ENCODE measurements at regions not wholly inside any gene's neighbourhood (a gene's known extent, or its start where the extent isn't known, plus 50 kb on each side); places are given as distances from the start of the nearest gene placed in this dataset.

DNA sequence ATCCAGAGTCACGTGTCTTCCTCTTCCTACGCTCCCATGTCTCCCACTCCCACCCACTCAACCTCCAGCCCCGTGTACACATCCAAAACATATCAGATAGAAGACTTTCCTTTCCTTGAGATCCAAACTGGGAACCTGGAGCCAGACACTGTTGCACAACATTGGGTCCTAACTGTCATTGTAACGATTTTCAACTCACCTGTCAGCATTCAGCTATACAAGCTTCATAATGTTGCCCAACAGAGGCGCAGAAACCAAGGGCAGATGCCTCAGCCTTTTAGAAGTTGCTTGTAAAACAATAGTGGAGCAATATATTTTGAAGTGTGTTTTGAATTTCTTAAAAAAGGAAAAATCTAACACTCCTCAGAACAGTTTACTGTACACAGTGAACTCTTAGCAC, 84.9 kb upstream of the GLIS3 start:
- DNase-seq (ENCODE audit: low read depth in 3 of 3), result no peak

DNA sequence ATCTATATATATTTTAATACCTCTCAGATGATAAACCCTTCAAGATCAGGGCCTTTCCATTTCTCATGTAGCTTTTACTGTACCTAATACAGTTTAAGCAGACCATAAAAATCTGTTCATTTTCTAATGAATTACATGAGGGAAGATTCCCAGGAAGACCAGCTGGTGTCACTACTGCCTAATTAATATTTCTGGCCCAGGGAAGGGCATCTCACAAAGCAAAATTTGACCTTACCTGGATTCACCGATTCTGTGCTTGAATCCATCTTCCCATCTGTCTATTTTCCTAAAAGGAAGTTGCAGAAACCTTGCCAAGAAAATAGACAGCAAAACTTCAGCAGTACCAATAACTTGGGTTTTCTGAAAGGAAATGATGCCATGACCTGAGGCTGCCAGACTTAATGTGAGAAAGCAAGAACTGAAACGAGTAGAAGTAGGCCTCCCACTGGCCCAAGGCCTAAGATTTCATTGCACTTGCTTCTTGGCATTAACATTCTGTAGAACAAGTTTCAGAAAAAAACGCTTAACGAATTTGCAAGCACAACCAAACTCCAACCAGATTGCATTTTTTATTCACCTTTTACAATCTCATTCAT, 83.0 kb upstream of the GLIS3 start:
- no peak for DNase-seq (ENCODE audit: low read depth in 3 of 3)

DNA sequence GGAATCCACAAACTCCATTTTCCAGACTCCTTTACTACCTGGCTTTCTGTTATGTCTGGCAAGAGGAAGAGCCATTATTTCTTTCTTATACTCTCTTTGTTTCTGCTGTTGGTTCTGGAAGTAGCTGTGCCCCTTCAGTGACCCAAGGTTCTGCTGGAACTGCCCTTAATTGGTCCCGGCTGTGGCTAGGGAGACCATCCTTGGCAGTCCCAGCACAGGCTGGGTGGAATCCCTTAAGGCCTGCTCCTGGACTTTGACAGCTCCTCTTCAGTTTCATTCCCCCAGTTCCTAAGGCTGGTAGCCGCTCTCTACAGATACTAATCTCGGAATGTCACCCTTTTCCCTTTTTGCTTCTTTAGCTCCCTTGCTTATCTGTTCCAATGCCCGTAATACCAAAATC, 81.9 kb upstream of the GLIS3 start:
- DNase-seq (ENCODE audit: low read depth in 3 of 3), result no peak

DNA sequence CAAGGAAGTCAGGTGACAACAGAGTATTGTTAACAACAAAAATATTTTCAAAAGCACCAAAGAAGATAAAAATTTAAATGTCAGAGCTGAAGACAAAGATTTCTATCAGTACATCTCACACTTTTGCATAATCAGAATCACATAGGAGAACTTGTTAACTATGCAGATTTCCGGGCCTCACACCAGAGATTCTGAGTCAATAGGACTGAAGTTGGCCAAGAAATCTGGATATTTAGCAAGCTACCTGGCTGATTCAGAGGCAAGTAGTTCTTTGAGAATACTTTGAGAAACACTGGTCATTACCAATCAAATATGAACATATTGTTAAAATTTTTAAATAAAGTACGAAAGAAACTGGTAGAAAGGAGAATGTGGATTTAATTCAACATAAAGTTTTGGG, 80.5 kb upstream of the GLIS3 start:
- DNase-seq (ENCODE audit: low read depth in 3 of 3), result no peak

DNA sequence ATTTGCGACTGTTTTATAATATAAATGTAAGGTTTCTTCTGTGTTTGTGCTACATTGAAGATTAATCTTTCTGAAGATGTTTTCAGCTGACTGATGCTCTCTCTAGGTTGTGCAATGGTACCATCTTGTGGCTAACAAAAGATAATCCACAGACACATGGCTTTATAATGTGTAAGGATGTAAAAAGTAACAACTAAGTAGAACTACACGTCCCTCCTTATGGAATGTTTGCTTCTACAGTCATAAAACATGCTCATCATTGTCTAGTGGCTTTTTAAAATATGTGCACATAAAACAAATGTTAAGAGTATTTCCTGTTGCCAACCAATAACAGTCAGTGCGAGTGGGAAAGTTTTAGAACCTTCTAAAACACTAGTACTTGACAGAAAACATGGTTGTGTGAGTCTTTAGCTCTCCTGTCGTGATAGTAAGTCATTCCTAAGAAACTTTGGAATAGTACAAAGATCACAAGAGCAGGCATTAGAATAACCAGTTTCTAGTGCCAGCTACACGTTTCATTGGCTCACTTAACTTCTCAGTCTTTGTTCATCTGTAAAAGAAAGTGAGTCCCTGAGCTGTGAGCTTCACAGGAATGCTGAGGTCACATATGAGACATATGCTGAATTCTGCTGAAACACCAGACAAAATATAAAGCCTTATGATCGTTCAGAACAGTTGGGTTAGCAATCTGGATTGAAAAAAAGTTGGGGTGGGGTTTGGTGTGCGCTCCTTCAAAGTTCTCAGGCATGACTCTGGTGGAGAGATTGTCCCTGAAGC, 75.7 kb upstream of the GLIS3 start:
- no peak for DNase-seq (ENCODE audit: low read depth in 3 of 3)

DNA sequence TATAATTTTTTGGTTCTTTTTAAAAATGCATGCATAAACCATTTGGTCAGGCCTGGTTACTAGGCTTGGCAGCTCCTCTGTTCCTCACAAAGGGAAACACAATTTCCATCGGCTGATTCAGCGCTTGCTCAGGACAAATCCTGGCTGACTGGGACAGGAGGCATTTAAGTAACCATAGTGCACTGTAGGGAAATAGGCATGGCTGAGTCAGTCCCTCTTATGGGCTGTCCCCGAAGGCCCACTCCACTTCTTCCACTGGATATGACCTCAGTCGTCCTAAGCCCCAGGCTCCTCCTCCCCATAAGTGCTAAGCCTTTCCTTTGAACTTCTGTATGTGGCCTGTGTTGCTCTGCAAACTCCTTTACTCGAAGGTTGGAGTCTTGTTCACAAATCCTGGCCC, 71.2 kb upstream of the GLIS3 start:
- DNase-seq (ENCODE audit: low read depth in 3 of 3), result no peak

DNA sequence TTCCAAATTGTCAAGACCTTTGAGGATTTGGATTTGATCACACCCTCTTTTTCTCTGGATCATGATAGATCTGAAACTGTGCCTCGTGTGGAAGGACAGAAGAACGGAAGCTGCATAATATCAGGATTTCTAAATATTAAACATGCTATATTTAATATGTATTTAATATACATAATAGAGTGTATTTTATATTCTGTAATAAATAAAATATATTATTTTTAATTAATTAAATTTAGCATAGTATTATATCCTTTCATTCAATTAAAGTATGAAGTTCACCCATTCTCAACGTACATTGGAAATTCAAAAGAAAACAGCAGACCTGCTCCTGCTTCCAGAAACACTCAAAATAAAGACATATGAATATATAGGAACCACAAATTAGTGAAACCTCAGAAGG, 70.6 kb upstream of the GLIS3 start:
- no peak for DNase-seq (ENCODE audit: low read depth in 3 of 3)

DNA sequence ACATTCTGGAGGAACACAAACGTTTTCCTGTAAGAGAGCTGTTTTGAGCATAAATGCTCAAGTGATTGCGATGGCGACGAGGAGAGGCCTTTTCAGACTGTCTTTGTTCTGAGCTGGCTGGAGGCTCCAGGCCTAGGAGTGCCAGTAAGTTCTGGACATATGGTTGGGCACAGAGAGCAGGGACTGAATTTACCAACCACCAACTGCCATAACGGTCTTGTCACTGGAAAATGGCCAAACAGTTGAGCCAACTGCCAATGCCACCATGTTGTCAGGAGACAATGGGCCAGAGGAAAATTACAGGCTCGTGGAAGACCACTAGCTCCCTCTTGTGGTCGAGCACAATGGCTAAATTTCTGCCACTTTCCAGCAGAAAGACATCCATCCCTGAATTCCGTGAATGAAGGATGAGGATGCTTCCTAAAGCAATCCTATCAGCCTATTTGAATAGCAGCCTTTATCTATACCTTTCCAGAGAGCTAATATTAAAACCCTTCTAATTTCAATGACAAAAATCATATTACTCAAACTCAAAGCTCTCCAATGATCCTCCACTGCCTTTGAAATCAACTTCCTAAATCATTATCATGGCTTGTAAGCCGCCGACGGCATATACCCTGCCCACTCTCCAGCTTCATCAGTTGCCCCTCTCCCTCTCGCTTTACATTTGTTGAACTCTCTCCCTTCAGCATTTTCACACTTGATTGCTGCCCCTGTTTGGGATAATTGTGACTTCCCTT, 66.9 kb upstream of the GLIS3 start:
- peak in 1 of 3 experiments; percentile 16 for DNase-seq (ENCODE audit: low read depth in 3 of 3)

DNA sequence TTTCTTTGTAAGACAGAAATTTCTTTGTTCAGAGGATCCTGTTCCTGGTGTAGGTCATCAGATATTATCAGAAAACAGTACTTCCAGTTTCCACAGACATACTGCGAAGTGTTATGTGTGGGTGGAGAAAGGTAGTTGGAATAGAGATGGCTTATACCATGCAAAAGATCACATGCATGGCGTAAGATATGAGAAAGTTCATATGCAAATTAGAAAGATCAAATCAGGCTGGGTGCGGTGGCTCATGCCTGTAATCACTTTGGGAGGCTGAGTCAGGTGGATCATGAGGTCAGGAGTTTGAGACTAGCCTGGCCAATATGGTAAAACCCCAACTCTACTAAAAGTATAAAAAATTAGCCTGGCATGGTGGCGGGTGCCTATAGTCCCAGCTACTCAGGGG, 65.2 kb upstream of the GLIS3 start:
- DNase-seq (ENCODE audit: low read depth in 3 of 3), result peak in 1 of 3 experiments; percentile 18

DNA sequence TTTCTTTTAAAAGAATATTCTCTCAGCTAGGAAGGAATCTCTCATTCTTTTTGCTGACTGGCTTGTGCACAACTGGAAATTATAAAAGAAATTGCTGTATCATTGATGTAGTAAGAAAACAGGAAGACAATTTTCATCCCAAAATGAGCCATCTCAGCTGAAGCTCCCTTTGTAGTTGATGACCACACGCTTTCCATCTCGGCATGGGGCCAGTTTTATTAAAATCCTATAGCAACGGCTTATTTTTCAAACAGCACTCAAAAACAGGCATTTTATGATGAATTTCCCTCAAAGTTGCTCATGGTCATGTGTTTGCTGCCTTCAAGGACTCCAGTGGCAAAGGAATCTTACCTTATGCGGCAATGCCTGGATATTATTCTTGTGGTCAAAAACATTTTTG, 62.4 kb upstream of the GLIS3 start:
- no peak for DNase-seq (ENCODE audit: low read depth in 3 of 3)

DNA sequence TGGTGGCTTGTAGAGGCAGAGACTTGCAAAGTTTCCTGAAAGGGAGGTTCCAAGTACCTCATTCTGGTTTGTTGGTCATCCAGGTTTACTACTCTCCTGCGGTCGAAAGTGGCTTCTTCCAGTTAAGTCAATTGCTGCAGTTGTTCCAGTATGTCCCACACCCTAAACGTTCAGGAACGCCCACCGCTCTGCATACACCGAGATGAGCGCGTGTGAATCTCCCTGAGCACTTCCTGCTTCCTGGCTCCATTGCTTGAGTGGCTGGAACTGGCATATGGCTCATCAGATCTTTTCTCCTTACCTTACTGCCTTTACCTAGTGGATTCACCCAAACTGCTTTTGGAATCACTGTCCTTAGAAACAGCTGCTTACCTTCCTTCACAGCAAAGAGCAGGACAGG, 59.1 kb upstream of the GLIS3 start:
- no peak for DNase-seq (ENCODE audit: low read depth in 3 of 3)

DNA sequence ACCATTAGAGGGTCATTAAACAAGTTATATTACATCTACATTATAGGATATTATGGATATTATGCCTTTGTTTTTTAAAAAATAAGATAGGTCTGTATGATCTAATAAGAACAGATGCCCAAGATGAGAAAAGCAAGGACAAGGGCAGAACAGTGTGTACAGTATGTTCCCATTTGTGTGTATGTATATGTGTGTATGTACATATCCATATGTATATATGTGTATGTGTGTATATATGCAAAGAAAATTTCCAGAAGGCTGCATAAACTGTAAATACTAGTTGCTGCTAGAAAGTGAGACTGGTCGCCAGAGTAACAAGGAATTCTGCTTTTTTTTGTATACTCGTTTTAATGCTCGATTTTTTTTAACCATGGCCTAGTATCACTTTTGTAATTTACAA, 58.1 kb upstream of the GLIS3 start:
- no peak for DNase-seq (ENCODE audit: low read depth in 3 of 3)

DNA sequence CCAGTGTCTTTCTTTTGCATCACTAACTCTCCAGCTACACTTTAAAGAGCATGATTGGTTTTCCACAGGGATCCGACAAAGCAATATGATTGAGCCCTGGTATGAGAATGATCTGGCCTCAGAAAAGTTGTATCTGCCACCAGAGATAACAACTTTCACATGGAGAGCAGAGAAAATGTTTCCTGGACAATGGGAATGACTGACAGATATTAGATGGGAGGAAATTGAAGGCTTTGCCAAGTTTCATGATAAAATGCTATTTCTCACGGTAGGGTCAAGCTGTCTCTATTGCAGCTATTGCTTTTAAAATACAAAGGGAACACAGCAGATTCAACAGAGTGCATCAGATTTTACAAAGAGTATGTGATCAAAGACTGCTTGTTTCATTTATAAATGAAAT, 56.4 kb upstream of the GLIS3 start:
- no peak for DNase-seq (ENCODE audit: low read depth in 3 of 3)

DNA sequence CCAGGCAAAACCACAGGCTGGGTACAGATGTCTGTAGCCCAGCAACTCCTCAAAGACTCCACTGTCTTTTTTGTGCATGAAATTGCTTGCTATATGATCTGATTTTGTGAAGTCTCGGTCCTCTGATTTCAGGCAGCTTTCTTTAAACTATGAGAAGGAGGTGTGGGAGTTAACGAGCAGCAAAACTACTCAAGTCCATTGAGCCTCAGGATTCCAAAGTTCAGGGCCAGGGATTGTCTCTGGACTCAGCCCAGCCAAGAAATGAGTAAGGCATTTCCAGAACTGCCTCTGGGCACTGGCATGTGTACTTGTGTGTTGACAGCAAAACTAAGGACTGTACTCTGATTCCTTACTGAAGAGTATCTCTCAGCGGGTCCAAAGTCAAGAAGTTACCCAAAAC, 53.4 kb upstream of the GLIS3 start:
- no peak for DNase-seq (ENCODE audit: low read depth in 3 of 3)

DNA sequence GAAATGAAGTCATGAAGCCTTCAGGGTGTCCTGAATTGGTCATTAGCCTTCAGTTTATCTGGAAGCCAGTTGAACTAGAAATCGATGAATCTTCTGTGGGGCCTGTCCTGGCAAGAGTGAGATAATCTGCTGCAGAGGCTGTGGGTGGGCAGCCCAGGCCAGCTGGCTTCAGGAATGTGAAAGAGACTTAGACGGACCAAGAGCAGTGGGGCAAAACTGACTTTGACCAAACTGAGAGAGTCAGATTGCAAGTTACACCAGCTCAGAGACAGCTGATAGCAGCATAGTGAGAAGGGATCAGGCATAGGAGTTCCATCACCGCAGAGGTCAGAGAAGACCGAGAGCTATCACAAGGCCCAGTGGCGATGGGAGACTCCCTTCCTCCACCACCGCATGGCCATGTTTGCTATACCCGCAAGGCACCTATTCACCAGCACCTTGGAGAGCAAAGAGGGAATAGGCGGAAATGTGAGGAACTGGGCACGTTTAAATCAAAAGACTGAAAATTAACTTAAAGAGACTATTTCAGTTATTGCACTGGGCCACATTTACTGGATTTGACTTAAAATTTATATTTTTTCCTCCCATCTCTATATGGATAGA, 50.0 kb upstream of the GLIS3 start:
- DNase-seq (ENCODE audit: low read depth in 3 of 3), result no peak

Data from stimulated activated CD4-positive, alpha-beta T cell treated with anti-CD3 and anti-CD28 coated beads, TNF-alpha, amount 100 ng/mL, for 24 hours (primary cell).